ENCODE measurements at regions not wholly inside any gene's neighbourhood (a gene's known extent, or its start where the extent isn't known, plus 50 kb on each side); places are given as distances from the start of the nearest gene placed in this dataset.

- Histone ChIP-seq H3K27ac (no peak overlapping the region), H3K4me3 (no peak overlapping the region)
- no peak for DNase-seq (ENCODE audit: low spot score)
- TF ChIP-seq CTCF (IDR thresholded peaks at IDR 0.05), result no peak
These were observed 166.8 kb downstream of the PSAT1 start for GRCh38 chr9:78463750-78464149.

- Histone ChIP-seq H3K4me3 (no peak overlapping the region), H3K27ac (no peak overlapping the region)
- DNase-seq (ENCODE audit: low spot score), result no peak
- no peak for TF ChIP-seq CTCF (IDR thresholded peaks at IDR 0.05)
These were observed 171.3 kb downstream of the PSAT1 start for GRCh38 chr9:78468231-78468630.

GRCh38 chr9:78468974-78469576, 172.2 kb downstream of the PSAT1 start:
- H3K4me3 ChIP-seq, result no peak overlapping the region
- no peak for TF ChIP-seq CTCF (IDR thresholded peaks at IDR 0.05)
- H3K27ac ChIP-seq, result no peak overlapping the region
- DNase-seq (ENCODE audit: low spot score), result no peak

- H3K4me3 ChIP-seq, result no peak overlapping the region
- DNase-seq (ENCODE audit: low spot score), result no peak
- no peak for TF ChIP-seq CTCF (IDR thresholded peaks at IDR 0.05)
- H3K27ac ChIP-seq, result no peak overlapping the region
These were observed 173.3 kb downstream of the PSAT1 start for GRCh38 chr9:78470216-78470615.

GRCh38 chr9:78470741-78471140, 173.8 kb downstream of the PSAT1 start:
- no peak for DNase-seq (ENCODE audit: low spot score)
- Histone ChIP-seq H3K27ac (no peak overlapping the region), H3K4me3 (no peak overlapping the region)
- no peak for TF ChIP-seq CTCF (IDR thresholded peaks at IDR 0.05)

GRCh38 chr9:78472111-78472510, 175.2 kb downstream of the PSAT1 start:
- TF ChIP-seq CTCF (IDR thresholded peaks at IDR 0.05), result no peak
- Histone ChIP-seq H3K27ac (no peak overlapping the region), H3K4me3 (no peak overlapping the region)
- no peak for DNase-seq (ENCODE audit: low spot score)

GRCh38 chr9:78479441-78479840, 182.5 kb downstream of the PSAT1 start:
- TF ChIP-seq CTCF (IDR thresholded peaks at IDR 0.05), result no peak
- no peak for DNase-seq (ENCODE audit: low spot score)
- Histone ChIP-seq H3K4me3 (no peak overlapping the region), H3K27ac (no peak overlapping the region)

Measured in coronary artery (tissue), 2 donors.